Right atrium auricular region (tissue), 2 donors: ENCODE measurements at regions not wholly inside any gene's neighbourhood (a gene's known extent, or its start where the extent isn't known, plus 50 kb on each side); places are given as distances from the start of the nearest gene placed in this dataset.
A peak's percentile ranks its signal among the peaks of the same experiment; 100 is the strongest.

Experiments used
- DNase-seq: peaks from one replicate; pipeline ENCODE4 v3.0.0-alpha.2; 2019; ENCODE audit warnings: low spot score
- H3K27ac ChIP-seq, 2 donors: fragments of 200-600 bp; sonication (generic); 1 replicate in 1 of 2; 2 replicates in 1 of 2; pipeline ENCODE4 v1.5.1; 2016 to 2019
- H3K27me3 ChIP-seq, 2 donors: fragments of 200-600 bp; sonication (generic); one replicate each; pipeline versions ENCODE4 v1.5.1 to v1.6.0; 2017 to 2019
- H3K36me3 ChIP-seq: fragments of 200-600 bp; sonication (generic); one replicate; pipeline ENCODE4 v1.5.1; 2016
- H3K4me1 ChIP-seq, 2 donors: fragments of 200-600 bp; sonication (generic); one replicate each; pipeline versions ENCODE4 v1.5.1 to v1.6.0; 2017 to 2019
- H3K4me3 ChIP-seq, 2 donors: fragments of 200-600 bp; sonication (generic); 1 replicate in 1 of 2; 2 replicates in 1 of 2; pipeline ENCODE4 v1.5.1; 2017 to 2019; ENCODE audit warnings: mild to moderate bottlenecking in 1 of 2, moderate library complexity in 1 of 2
- H3K9me3 ChIP-seq, 2 donors: fragments of 200-600 bp; sonication (generic); one replicate each; pipeline ENCODE4 v1.5.1; 2019
- CTCF ChIP-seq, 2 donors: fragments of 200-600 bp; sonication (generic); IDR thresholded peaks; one replicate each; pipeline ENCODE4 v1.5.1; 2019; ENCODE audit warnings: antibody characterized with exemption in 2 of 2

DNA sequence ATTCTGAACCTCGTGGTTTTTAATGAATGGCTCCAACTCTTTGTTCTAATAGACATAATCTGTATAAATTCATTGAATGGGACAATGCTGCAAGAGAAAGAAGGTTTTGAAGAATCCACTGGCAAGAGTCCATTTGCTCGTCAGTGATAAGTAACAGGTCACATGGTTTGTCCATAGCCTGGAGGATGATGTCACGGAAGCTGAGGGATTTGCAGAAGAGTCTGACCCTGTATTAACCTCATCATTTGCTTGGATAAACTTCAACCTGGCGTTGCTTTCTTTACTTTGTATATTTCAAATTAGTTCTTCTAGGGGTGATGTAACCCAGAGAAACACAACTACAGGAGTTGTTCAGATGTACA is 197.4 kb downstream of the GAS1 start:
- H3K9me3 ChIP-seq = no peaks in the 10 kb centered on the region
- peak; percentile 55 for DNase-seq
- H3K4me3 ChIP-seq = no peak overlapping the region
- H3K4me1 ChIP-seq = peaks cover 0 to 9% of the 10 kb centered on the region in 2 donors
- H3K27ac ChIP-seq = no peak overlapping the region
- no peak for TF ChIP-seq CTCF (IDR thresholded peaks at IDR 0.05)
- no peaks in the 10 kb centered on the region for H3K27me3 ChIP-seq
- H3K36me3 ChIP-seq = no peaks in the 10 kb centered on the region

DNA sequence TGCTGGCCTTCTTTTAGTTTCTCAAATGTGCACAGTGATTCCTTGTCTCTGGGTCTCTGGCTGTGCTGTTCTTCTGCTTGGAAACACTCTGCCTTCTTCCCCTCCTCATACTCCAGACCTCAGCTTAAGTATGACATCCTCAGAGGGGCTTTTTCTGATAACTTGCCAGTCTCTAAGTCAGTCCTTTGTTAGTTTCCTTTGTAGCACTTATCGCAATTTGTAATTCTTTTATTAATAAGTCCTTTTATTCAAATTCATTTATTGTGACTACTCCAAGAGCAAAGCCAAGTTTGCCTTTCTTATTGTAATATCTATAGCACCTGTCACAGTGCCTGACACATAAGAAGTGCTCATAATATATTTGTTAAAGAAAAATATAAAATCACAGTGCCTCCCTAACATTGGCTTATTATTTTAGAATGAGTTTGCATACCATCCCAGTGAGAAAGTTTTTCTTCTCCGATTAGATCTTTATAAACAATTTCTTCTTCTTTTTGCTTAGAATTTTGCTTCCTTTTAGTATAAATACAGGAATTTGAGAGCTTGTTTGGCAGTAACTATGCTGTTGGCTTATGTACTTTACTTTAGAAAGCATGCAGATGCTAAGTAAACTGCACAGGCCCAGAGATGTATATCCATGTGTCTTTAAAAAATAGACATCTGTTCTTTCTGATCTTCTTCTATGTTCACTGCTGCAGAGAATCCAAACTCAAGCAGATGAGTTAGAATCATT is 198.0 kb downstream of the GAS1 start:
- H3K27ac ChIP-seq = no peak overlapping the region
- H3K9me3 ChIP-seq = no peaks in the 10 kb centered on the region
- no peak for TF ChIP-seq CTCF (IDR thresholded peaks at IDR 0.05)
- H3K4me3 ChIP-seq = no peak overlapping the region
- no peaks in the 10 kb centered on the region for H3K27me3 ChIP-seq
- H3K4me1 ChIP-seq = peaks cover 0 to 9% of the 10 kb centered on the region in 2 donors
- peak; percentile 32 for DNase-seq
- no peaks in the 10 kb centered on the region for H3K36me3 ChIP-seq

- no peak for TF ChIP-seq CTCF (IDR thresholded peaks at IDR 0.05)
- H3K4me3 ChIP-seq = no peak overlapping the region
- peaks cover 0 to 9% of the 10 kb centered on the region in 2 donors for H3K4me1 ChIP-seq
- no peak overlapping the region for H3K27ac ChIP-seq
- no peaks in the 10 kb centered on the region for H3K27me3 ChIP-seq
- no peaks in the 10 kb centered on the region for H3K9me3 ChIP-seq
- H3K36me3 ChIP-seq = no peaks in the 10 kb centered on the region
- no peak for DNase-seq
Measured at GRCh38 chr9:86747711-86748110, 199.6 kb downstream of the GAS1 start.

GRCh38 chr9:86741311-86742208 is 205.7 kb downstream of the GAS1 start:
- no peaks in the 10 kb centered on the region for H3K27me3 ChIP-seq
- H3K4me1 ChIP-seq = peaks cover 0 to 14% of the 10 kb centered on the region in 2 donors
- DNase-seq = peak; percentile 75
- H3K27ac ChIP-seq = peak overlapping the region in 1 of 2 donors; percentile 62
- H3K9me3 ChIP-seq = no peaks in the 10 kb centered on the region
- no peak overlapping the region for H3K4me3 ChIP-seq
- H3K36me3 ChIP-seq = no peaks in the 10 kb centered on the region
- no peak for TF ChIP-seq CTCF (IDR thresholded peaks at IDR 0.05)

- no peaks in the 10 kb centered on the region for H3K36me3 ChIP-seq
- peaks cover 0 to 22% of the 10 kb centered on the region in 2 donors for H3K4me1 ChIP-seq
- H3K9me3 ChIP-seq = no peaks in the 10 kb centered on the region
- DNase-seq = no peak
- H3K4me3 ChIP-seq = no peak overlapping the region
- no peaks in the 10 kb centered on the region for H3K27me3 ChIP-seq
- H3K27ac ChIP-seq = no peak overlapping the region
- TF ChIP-seq CTCF (IDR thresholded peaks at IDR 0.05) = no peak
Measured at GRCh38 chr9:86735772-86736458, 211.4 kb downstream of the GAS1 start.
